PFSK-1 (cell line): ENCODE measurements at regions not wholly inside any gene's neighbourhood (a gene's known extent, or its start where the extent isn't known, plus 50 kb on each side); places are given as distances from the start of the nearest gene placed in this dataset.

Experiments used
- POLR2AphosphoS5 ChIP-seq: IDR thresholded peaks from 2 replicates; pipeline ENCODE4 v1.6.1; 2012; ENCODE audit warnings: low read depth, mild to moderate bottlenecking, control low read depth, low read length, moderate library complexity
- REST ChIP-seq, 2 experiments: IDR thresholded peaks; 2 replicates each; pipeline versions ENCODE4 v1.6.1 to v1.8.0; 2011 to 2012; ENCODE audit warnings: low read depth in 2 of 2, low read length in 2 of 2, control low read depth in 1 of 2, inconsistent platforms in 1 of 2, mild to moderate bottlenecking in 1 of 2, moderate library complexity in 1 of 2; ENCODE audit not compliant: insufficient read depth in 1 of 2
- SIN3A ChIP-seq: IDR thresholded peaks from 2 replicates; pipeline ENCODE4 v1.6.1; 2012; ENCODE audit warnings: mild to moderate bottlenecking, low read length, moderate library complexity, borderline replicate concordance; ENCODE audit not compliant: insufficient read depth
- TAF1 ChIP-seq: IDR thresholded peaks from 2 replicates; pipeline ENCODE4 v1.6.1; 2012; ENCODE audit warnings: low read length, control low read depth, borderline replicate concordance; ENCODE audit not compliant: insufficient read depth

GRCh38 chr11:31926106-31926505 is 115.0 kb upstream of the PAX6 start:
- TF ChIP-seq TAF1: no peak
- TF ChIP-seq REST (IDR thresholded peaks at IDR 0.05; ENCODE audit: insufficient read depth in 1 of 2, low read depth in 2 of 2, low read length in 2 of 2): no peak
- TF ChIP-seq POLR2AphosphoS5: no peak
- no peak for TF ChIP-seq SIN3A
